DND-41 (cell line): ENCODE measurements at regions not wholly inside any gene's neighbourhood (a gene's known extent, or its start where the extent isn't known, plus 50 kb on each side); places are given as distances from the start of the nearest gene placed in this dataset.

Experiments used
- ATAC-seq: fragments of 200-7000 bp; cut with Tn5 transposase; 3 replicates; pipeline ENCODE4 v1.9.1; 2021; ENCODE audit warnings: low read depth; ENCODE audit not compliant: insufficient read depth
- DNase-seq: peaks from one replicate; pipeline ENCODE4 v3.0.0-alpha.2; 2020
- H2AFZ ChIP-seq: 2 replicates; pipeline ENCODE4 v1.6.0; 2012; ENCODE audit warnings: low read depth, low read length
- H3K27ac ChIP-seq: 2 replicates; pipeline ENCODE4 v1.5.1; 2012; ENCODE audit warnings: low read length, inconsistent platforms
- H3K27me3 ChIP-seq: fragments of 200-600 bp; sonication (generic); 2 replicates; pipeline ENCODE4 v1.6.0; 2012; ENCODE audit warnings: low read length, mild to moderate bottlenecking, inconsistent platforms; ENCODE audit not compliant: insufficient read depth, poor library complexity
- H3K36me3 ChIP-seq: 2 replicates; pipeline ENCODE4 v1.5.1; 2012; ENCODE audit warnings: low read length, inconsistent platforms; ENCODE audit not compliant: insufficient read depth
- H3K4me1 ChIP-seq: 2 replicates; pipeline ENCODE4 v1.5.1; 2012; ENCODE audit warnings: mild to moderate bottlenecking, low read length; ENCODE audit not compliant: insufficient read depth
- H3K4me2 ChIP-seq: 2 replicates; pipeline ENCODE4 v1.6.0; 2012; ENCODE audit warnings: mild to moderate bottlenecking, moderate library complexity, low read length, inconsistent platforms; ENCODE audit not compliant: insufficient read depth
- H3K4me3 ChIP-seq, 2 experiments: fragments of 200-600 bp in 1 of 2; shearing (Covaris generic) in 1 of 2; 2 replicates each; pipeline ENCODE4 v1.5.1; 2012 to 2016; ENCODE audit warnings: inconsistent platforms in 2 of 2, low read length in 2 of 2, mild to moderate bottlenecking in 2 of 2, low read depth in 1 of 2, moderate library complexity in 1 of 2
- H3K79me2 ChIP-seq: 2 replicates; pipeline ENCODE4 v1.6.0; 2012; ENCODE audit warnings: low read length, inconsistent platforms; ENCODE audit not compliant: insufficient read depth
- H3K9ac ChIP-seq: 2 replicates; pipeline ENCODE4 v1.6.0; 2012; ENCODE audit warnings: low read depth, mild to moderate bottlenecking, inconsistent platforms, low read length, moderate library complexity
- H3K9me3 ChIP-seq: 2 replicates; pipeline ENCODE4 v1.5.1; 2012; ENCODE audit warnings: low read length, moderate library complexity, mild to moderate bottlenecking, inconsistent platforms; ENCODE audit not compliant: insufficient read depth, severe bottlenecking
- H4K20me1 ChIP-seq: 2 replicates; pipeline ENCODE4 v1.6.0; 2012; ENCODE audit warnings: low read length; ENCODE audit not compliant: insufficient read depth
- EZH2 ChIP-seq: IDR thresholded peaks from 3 replicates; pipeline ENCODE4 v1.6.1; 2012; ENCODE audit warnings: borderline replicate concordance, low read depth, mild to moderate bottlenecking, moderate library complexity, low read length, inconsistent platforms; ENCODE audit not compliant: severe bottlenecking
- TF ChIP-seq, protein P1 (sequence below): IDR thresholded peaks from 2 replicates; pipeline ENCODE4 v1.5.1; 2012; ENCODE audit warnings: borderline replicate concordance, low read length, moderate library complexity, mild to moderate bottlenecking; ENCODE audit not compliant: poor library complexity, severe bottlenecking; ENCODE audit errors: extremely low read depth

DNA sequence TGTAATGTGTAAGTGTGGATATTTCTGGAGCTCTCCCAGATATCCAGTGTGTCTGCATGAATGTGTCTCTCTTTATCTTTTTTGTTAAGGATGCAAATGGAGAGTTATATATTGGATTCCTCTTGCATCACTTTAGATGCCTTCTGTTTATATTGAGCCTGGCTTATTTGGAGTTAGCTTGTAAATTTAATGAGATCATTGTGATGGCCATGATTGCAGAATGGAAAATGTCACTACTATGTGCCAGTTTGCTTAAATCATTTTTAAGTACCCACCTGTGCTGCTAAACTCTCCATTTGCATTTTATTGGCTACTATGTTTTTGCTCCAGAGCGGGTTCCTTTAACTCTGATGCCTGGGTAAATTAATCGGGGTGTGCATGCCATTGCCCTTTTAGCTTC is 334.8 kb downstream of the UTRN start:
- Histone ChIP-seq H3K27ac (no peak overlapping the region), H2AFZ (no peak overlapping the region), H3K4me1 (no peaks in the 10 kb centered on the region), H3K4me2 (no peak overlapping the region), H3K9ac (no peak overlapping the region), H3K27me3 (no peaks in the 10 kb centered on the region), H3K79me2 (peaks cover 65% of the 10 kb centered on the region), H3K4me3 (no peak overlapping the region), H4K20me1 (no peaks in the 10 kb centered on the region), H3K9me3 (no peaks in the 10 kb centered on the region), H3K36me3 (no peaks in the 10 kb centered on the region)
- DNase-seq (no peak), ATAC-seq (no peak)
- TF ChIP-seq, protein P1, sequence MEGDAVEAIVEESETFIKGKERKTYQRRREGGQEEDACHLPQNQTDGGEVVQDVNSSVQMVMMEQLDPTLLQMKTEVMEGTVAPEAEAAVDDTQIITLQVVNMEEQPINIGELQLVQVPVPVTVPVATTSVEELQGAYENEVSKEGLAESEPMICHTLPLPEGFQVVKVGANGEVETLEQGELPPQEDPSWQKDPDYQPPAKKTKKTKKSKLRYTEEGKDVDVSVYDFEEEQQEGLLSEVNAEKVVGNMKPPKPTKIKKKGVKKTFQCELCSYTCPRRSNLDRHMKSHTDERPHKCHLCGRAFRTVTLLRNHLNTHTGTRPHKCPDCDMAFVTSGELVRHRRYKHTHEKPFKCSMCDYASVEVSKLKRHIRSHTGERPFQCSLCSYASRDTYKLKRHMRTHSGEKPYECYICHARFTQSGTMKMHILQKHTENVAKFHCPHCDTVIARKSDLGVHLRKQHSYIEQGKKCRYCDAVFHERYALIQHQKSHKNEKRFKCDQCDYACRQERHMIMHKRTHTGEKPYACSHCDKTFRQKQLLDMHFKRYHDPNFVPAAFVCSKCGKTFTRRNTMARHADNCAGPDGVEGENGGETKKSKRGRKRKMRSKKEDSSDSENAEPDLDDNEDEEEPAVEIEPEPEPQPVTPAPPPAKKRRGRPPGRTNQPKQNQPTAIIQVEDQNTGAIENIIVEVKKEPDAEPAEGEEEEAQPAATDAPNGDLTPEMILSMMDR: no peak
- no peak for TF ChIP-seq EZH2

DNA sequence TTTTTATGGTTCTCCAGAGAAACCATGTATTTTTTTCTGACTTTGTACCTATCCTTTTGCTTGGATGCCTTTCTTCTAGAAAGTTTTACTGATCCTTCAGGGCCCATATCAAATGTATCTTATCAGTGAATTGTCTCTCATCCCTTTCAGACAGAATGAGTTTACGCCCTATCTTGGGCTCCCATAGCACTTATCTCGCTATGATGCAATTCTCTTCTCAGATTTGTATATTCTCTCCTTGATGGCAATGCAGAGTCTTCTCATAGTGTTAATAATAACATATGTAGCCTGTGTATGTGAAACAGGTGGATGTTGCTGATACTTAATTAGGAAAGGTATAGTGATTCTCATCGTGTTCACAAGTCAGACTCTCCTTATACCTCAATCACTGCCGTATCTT is 336.2 kb downstream of the UTRN start:
- DNase-seq (no peak), ATAC-seq (no peak)
- Histone ChIP-seq H3K27me3 (no peaks in the 10 kb centered on the region), H3K9ac (no peak overlapping the region), H3K79me2 (peaks cover 63% of the 10 kb centered on the region), H3K9me3 (no peaks in the 10 kb centered on the region), H2AFZ (no peak overlapping the region), H3K36me3 (no peaks in the 10 kb centered on the region), H3K4me3 (no peak overlapping the region), H3K27ac (no peak overlapping the region), H3K4me1 (no peaks in the 10 kb centered on the region), H3K4me2 (no peak overlapping the region), H4K20me1 (no peaks in the 10 kb centered on the region)
- no peak for TF ChIP-seq EZH2
- TF ChIP-seq, protein P1: no peak

DNA sequence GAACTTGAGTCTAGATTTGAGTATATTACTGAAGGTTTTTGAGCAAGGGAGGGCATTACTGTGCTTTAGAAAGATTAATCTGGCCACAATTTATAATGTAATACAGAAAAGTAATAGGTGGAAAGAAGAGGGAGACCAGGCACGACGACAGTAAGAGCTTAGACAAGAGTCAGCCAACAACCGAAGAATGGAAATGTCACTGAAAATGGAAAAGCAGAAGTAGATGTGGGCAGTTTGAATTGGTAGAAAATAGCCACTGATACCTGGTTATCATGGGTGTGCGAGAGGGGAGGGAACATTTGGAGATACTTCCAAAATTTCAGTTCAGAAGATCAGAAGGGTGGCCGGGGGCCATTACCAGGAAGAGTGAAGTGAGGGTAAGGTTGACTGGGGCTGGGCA is 339.1 kb downstream of the UTRN start:
- Histone ChIP-seq H3K27ac (no peak overlapping the region), H2AFZ (no peak overlapping the region), H3K4me1 (no peaks in the 10 kb centered on the region), H3K9ac (no peak overlapping the region), H3K4me2 (no peak overlapping the region), H3K36me3 (no peaks in the 10 kb centered on the region), H3K27me3 (no peaks in the 10 kb centered on the region), H4K20me1 (no peaks in the 10 kb centered on the region; the same call in 1 of the 2 replicates), H3K79me2 (peaks cover 82% of the 10 kb centered on the region), H3K4me3 (no peak overlapping the region), H3K9me3 (no peaks in the 10 kb centered on the region)
- ATAC-seq (no peak), DNase-seq (no peak)
- TF ChIP-seq EZH2: no peak
- TF ChIP-seq, protein P1: no peak

DNA sequence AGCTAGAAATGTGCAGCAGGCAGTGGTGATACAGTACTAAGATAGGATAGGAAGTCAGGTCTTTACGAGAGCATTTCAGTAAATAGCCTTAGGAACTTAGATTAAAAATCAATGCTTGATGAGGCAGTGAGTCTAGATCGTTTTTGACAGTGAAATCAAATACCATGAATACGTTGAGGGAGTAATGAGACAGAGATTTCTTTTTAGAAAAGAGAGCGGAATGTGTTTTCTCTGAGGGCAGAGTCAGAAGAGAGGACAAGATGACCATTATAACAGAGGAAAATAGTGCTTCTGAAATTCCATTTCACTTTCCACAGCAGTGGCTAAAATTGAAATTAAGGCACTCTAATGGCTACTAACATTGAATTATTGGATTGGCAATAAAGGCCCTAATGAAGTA is 339.6 kb downstream of the UTRN start:
- TF ChIP-seq EZH2: no peak
- TF ChIP-seq, protein P1: no peak
- H3K36me3 ChIP-seq: no peaks in the 10 kb centered on the region

More for the DNA sequence above, 339.6 kb downstream of the UTRN start:
- ATAC-seq (no peak), DNase-seq (no peak)
- H4K20me1 ChIP-seq: no peaks in the 10 kb centered on the region; the same call in 1 of the 2 replicates
- no peak overlapping the region for H3K4me2 ChIP-seq
- H3K9ac ChIP-seq: no peak overlapping the region
- H3K9me3 ChIP-seq: no peaks in the 10 kb centered on the region
- no peak overlapping the region for H3K27ac ChIP-seq
- H3K4me1 ChIP-seq: no peaks in the 10 kb centered on the region
- H3K79me2 ChIP-seq: peaks cover 82% of the 10 kb centered on the region
- H3K4me3 ChIP-seq: no peak overlapping the region
- no peak overlapping the region for H2AFZ ChIP-seq
- H3K27me3 ChIP-seq: no peaks in the 10 kb centered on the region
